ENCODE measurements at regions not wholly inside any gene's neighbourhood (a gene's known extent, or its start where the extent isn't known, plus 50 kb on each side); places are given as distances from the start of the nearest gene placed in this dataset.
"Not testable (repeated sequence)": the region's sequence is repeated elsewhere in the genome, so short reads cannot be mapped to it uniquely, and the experiment has no call there.

DNA sequence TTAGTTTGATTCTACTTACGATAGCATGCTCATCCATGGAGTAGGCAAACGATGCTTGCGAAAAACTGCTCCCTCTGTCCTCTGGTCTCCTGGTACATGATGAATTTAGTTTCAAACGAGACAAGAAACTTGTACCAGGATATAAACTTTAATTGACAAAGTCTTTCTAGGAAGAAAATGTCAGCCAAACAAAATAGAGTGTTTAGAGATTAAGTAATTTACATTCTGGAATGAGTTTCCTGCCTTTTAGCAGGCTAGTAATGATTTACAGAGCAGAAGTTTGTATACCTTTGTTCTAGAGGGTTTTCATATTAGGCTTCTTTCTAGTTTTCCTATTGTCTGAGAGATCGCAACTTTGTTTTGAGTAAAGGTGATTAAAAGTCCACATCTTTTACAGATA, 206.9 kb downstream of the RPL10L start:
- POLR2A ChIA-PET, result no interaction called here
- DNase-seq (no peak), ATAC-seq (ENCODE audit: low read depth) (no peak)
- H3K27me3 Mint-ChIP-seq, result no peaks in the 10 kb centered on the region
- TF ChIP-seq, protein P1, sequence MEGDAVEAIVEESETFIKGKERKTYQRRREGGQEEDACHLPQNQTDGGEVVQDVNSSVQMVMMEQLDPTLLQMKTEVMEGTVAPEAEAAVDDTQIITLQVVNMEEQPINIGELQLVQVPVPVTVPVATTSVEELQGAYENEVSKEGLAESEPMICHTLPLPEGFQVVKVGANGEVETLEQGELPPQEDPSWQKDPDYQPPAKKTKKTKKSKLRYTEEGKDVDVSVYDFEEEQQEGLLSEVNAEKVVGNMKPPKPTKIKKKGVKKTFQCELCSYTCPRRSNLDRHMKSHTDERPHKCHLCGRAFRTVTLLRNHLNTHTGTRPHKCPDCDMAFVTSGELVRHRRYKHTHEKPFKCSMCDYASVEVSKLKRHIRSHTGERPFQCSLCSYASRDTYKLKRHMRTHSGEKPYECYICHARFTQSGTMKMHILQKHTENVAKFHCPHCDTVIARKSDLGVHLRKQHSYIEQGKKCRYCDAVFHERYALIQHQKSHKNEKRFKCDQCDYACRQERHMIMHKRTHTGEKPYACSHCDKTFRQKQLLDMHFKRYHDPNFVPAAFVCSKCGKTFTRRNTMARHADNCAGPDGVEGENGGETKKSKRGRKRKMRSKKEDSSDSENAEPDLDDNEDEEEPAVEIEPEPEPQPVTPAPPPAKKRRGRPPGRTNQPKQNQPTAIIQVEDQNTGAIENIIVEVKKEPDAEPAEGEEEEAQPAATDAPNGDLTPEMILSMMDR (IDR thresholded peaks at IDR 0.05), result no peak
- H3K4me3 Mint-ChIP-seq, result no peak overlapping the region
- H3K27ac Mint-ChIP-seq, result no peak overlapping the region
- peaks cover 5% of the 10 kb centered on the region for H3K9me3 Mint-ChIP-seq
- H3K36me3 Mint-ChIP-seq (ENCODE audit: low read depth), result no peaks in the 10 kb centered on the region
- intact Hi-C loops (cut with micrococcal nuclease), result no loop called here
- no peaks in the 10 kb centered on the region for H3K4me1 Mint-ChIP-seq
- CTCF ChIA-PET, result no interaction called here

DNA sequence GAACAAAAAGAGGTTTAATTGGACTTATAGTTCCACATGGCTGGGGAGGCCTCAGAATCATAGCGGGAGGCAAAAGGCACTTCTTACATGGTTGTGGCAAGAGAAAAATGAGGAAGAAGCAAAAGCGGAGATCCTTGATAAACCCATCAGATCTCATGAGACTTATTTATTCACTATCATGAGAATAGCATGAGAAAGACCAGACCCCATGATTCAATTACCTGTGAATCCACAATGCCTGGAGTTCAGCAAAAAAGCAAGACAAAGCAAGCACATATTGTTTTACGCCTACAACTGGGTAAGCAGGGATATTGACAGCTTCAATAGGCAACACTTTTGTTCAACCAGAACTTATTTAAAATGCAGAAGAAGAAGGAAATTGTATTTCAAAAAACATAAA, 218.2 kb downstream of the RPL10L start:
- DNase-seq (no peak), ATAC-seq (ENCODE audit: low read depth) (no peak)
- Mint-ChIP-seq H3K27me3 (no peaks in the 10 kb centered on the region), H3K36me3 (ENCODE audit: low read depth) (no peaks in the 10 kb centered on the region), H3K27ac (no peak overlapping the region), H3K4me1 (no peaks in the 10 kb centered on the region), H3K9me3 (peaks cover 4% of the 10 kb centered on the region), H3K4me3 (no peak overlapping the region)
- TF ChIP-seq, protein P1 (IDR thresholded peaks at IDR 0.05), result no peak
- intact Hi-C loops (cut with micrococcal nuclease), result no loop called here
- CTCF ChIA-PET, result no interaction called here
- POLR2A ChIA-PET, result no interaction called here

DNA sequence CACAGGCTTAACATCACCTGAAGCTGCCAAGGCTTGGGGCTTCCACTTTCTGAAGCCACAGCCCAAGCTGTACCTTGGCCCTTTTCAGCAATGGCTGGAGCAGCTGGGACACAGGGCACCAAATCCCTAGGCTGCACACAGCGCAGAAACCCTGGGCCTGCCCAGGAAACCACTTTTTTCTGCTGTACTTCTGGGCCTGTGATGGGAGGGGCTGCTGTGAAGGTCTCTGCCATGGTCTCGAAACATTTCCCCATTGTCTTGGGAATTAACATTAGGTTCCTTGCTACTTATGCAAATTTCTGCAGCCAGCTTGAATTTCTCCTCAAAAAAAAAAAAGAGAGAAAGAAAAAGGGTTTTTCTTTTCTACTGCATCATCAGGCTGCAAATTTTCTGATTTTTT, 219.1 kb downstream of the RPL10L start:
- Mint-ChIP-seq H3K4me1 (no peaks in the 10 kb centered on the region), H3K9me3 (peaks cover 4% of the 10 kb centered on the region), H3K4me3 (no peak overlapping the region), H3K27me3 (no peaks in the 10 kb centered on the region), H3K36me3 (ENCODE audit: low read depth) (no peaks in the 10 kb centered on the region), H3K27ac (no peak overlapping the region)
- ATAC-seq (ENCODE audit: low read depth), result no peak
- TF ChIP-seq, protein P1 (IDR thresholded peaks at IDR 0.05), result no peak
- ChIA-PET CTCF (no interaction called here), POLR2A (no interaction called here)
- intact Hi-C loops (cut with micrococcal nuclease), result no loop called here
- no peak for DNase-seq

DNA sequence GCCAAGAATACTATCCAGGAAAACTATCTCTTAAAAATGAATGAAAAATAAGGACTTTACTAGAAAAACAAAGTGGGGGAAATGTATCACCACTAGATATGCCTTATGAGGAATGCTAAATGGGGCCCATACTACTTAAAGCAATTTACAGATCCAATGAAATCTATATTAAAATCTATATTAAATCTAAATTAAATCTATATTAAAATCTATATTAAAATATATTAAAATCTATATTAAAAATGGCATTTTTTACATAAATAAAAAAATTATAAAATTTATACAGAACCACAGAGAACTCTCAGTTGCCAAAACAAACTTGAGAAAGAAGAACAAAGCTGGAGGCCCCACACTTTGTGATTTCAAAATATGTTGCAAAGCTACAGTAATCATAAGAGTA, 234.5 kb downstream of the RPL10L start:
- ATAC-seq (ENCODE audit: low read depth), result no peak
- intact Hi-C loops (cut with micrococcal nuclease), result no loop called here
- no peak for DNase-seq
- H3K27ac Mint-ChIP-seq, result no peak overlapping the region
- no peak overlapping the region for H3K4me3 Mint-ChIP-seq
- no peaks in the 10 kb centered on the region for H3K4me1 Mint-ChIP-seq
- no peaks in the 10 kb centered on the region for H3K27me3 Mint-ChIP-seq
- CTCF ChIA-PET, result no interaction called here
- TF ChIP-seq, protein P1 (IDR thresholded peaks at IDR 0.05), result no peak
- peaks cover 17% of the 10 kb centered on the region for H3K9me3 Mint-ChIP-seq
- no peaks in the 10 kb centered on the region for H3K36me3 Mint-ChIP-seq (ENCODE audit: low read depth)
- POLR2A ChIA-PET, result no interaction called here

DNA sequence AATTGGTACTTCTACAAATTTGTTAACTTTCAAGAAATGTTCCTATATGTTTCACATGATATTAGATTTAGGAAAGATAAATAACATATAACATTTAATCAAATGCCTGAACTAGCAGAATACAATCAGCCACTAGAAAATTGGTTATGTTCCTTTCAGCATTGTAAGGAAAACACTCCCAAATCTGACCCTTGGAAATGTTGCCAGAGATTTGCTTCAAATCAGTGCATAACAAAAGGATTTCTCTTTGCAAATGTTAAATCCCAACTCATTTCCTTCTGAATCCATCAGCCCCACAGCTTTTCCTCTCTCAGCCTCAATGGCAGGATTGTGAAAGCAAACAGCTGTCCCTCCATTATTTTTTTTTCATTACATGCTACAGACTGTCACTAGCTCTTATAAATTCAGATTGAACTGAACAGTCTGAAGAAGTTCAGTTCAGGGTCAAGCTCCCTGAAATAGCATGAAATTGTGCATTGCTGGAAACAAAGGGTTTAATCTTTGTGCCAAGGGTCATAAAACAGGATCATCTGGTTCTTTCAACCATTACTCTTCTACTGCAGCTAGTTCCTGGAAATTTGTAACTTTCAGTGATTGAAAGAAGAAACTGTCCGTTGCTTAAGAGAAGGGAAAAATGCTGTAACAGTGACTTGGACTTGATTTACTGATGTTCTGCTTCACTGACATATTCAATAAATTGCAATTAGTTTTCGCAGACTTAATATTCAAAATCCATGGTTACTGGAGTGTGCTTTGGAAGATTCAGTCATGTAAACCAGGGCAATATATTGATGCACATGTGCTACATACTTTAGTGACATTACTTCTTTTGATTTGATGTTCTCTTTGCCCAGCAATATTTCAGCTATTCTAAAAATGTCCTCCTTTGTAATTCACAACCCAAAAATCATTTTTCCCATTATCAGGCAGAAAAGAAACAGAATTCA, 246.4 kb downstream of the RPL10L start:
- no peak overlapping the region for H3K4me3 Mint-ChIP-seq
- H3K9me3 Mint-ChIP-seq, result no peaks in the 10 kb centered on the region
- CTCF ChIA-PET, result no interaction called here
- no peak overlapping the region for H3K27ac Mint-ChIP-seq
- intact Hi-C loops (cut with micrococcal nuclease), result no loop called here
- ATAC-seq (ENCODE audit: low read depth) (no peak), DNase-seq (no peak)
- no peaks in the 10 kb centered on the region for H3K4me1 Mint-ChIP-seq
- H3K27me3 Mint-ChIP-seq, result no peaks in the 10 kb centered on the region
- TF ChIP-seq, protein P1 (IDR thresholded peaks at IDR 0.05), result no peak
- POLR2A ChIA-PET, result no interaction called here
- no peaks in the 10 kb centered on the region for H3K36me3 Mint-ChIP-seq (ENCODE audit: low read depth)

DNA sequence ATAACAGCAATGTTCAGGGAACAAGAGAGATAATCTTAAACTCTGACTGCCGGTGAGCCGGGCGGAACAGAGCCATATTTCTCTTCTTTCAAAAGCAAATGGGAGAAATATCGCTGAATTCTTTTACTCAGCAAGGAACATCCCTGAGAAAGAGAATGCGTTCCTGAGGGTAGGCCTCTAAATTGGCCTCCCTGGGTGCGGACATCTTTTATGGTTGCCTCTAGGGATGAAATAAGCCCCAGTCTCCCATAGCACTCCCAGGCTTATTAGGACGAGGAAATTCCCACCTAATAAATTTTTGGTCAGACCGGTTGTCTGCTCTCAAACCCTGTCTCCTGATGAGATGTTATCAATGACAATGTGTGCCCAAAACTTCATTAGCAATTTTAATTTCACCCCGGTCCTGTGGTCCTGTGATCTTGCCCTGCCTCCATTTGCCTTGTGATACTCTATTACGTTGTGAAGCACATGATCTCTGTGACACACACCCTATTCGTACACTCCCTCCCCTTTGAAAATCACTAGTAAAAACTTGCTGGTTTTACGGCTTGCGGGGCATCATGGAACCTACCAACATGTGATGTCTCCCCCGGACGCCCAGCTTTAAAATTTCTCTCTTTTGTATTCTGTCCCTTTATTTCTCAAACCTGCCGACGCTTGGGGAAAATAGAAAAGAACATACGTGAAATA, 249.4 kb downstream of the RPL10L start:
- H3K27ac Mint-ChIP-seq; POLR2A ChIA-PET; H3K4me1 Mint-ChIP-seq; H3K36me3 Mint-ChIP-seq (ENCODE audit: low read depth); CTCF ChIA-PET; H3K4me3 Mint-ChIP-seq; DNase-seq; H3K9me3 Mint-ChIP-seq; H3K27me3 Mint-ChIP-seq; intact Hi-C loops (cut with micrococcal nuclease); ATAC-seq (ENCODE audit: low read depth): not testable (repeated sequence)
